VCaP (cell line): ENCODE measurements at regions not wholly inside any gene's neighbourhood (a gene's known extent, or its start where the extent isn't known, plus 50 kb on each side); places are given as distances from the start of the nearest gene placed in this dataset.
A peak's percentile ranks its signal among the peaks of the same experiment; 100 is the strongest.

ENCODE experiments used
- H3K27ac ChIP-seq: fragments of 450-650 bp; 2 replicates; pipeline ENCODE4 v1.5.1; 2017
- TF ChIP-seq, protein P1 (sequence below): fragments of 450-650 bp; conservative IDR thresholded peaks from 2 replicates; pipeline ENCODE4 v1.5.1; 2017; ENCODE audit warnings: mild to moderate bottlenecking, moderate library complexity

- TF ChIP-seq, protein P1, sequence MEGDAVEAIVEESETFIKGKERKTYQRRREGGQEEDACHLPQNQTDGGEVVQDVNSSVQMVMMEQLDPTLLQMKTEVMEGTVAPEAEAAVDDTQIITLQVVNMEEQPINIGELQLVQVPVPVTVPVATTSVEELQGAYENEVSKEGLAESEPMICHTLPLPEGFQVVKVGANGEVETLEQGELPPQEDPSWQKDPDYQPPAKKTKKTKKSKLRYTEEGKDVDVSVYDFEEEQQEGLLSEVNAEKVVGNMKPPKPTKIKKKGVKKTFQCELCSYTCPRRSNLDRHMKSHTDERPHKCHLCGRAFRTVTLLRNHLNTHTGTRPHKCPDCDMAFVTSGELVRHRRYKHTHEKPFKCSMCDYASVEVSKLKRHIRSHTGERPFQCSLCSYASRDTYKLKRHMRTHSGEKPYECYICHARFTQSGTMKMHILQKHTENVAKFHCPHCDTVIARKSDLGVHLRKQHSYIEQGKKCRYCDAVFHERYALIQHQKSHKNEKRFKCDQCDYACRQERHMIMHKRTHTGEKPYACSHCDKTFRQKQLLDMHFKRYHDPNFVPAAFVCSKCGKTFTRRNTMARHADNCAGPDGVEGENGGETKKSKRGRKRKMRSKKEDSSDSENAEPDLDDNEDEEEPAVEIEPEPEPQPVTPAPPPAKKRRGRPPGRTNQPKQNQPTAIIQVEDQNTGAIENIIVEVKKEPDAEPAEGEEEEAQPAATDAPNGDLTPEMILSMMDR = no peak
- H3K27ac ChIP-seq = no peak overlapping the region
Observed at GRCh38 chr6:134657343-134657742, 292.6 kb downstream of the ALDH8A1 start.

DNA sequence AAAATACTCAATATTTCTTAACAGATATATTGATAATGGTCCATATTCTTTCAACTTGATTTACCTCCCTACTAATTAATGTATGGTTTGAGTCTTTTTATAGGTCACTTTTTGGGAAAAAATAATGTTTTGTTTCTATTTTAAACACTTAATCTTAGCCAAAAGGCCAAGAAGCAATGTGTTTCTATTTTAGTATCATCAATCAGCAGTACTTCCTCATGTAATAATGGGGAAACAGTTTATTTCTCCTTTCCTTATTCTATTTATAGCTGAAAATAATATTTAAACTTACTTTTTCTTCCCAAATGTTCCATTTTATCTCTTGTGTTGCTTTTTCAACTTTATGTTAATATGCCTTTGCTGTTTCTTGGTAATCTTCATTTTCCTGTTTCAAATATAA is 295.1 kb downstream of the ALDH8A1 start:
- TF ChIP-seq, protein P1 = no peak
- H3K27ac ChIP-seq = no peak overlapping the region

DNA sequence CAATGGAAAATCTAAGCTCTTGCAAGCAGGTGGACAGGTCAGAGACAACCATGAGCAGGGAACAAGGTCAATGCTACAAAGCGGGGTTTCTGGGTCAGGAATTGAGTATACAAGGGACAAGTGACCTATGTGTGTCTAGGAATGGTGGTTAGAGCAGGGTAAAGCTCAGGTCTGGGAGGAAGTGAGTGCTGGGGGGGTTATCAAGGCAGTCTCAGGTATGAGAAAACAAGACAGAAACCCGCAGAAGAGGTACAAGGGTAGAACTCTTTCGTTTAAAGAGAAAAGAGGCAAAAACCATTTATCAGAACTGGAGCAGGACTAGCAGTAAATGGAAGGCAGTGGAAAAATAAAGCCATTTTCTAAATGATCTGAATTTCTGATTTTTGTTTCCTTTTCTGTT is 298.4 kb downstream of the ALDH8A1 start:
- H3K27ac ChIP-seq = no peak overlapping the region
- TF ChIP-seq, protein P1 = no peak

DNA sequence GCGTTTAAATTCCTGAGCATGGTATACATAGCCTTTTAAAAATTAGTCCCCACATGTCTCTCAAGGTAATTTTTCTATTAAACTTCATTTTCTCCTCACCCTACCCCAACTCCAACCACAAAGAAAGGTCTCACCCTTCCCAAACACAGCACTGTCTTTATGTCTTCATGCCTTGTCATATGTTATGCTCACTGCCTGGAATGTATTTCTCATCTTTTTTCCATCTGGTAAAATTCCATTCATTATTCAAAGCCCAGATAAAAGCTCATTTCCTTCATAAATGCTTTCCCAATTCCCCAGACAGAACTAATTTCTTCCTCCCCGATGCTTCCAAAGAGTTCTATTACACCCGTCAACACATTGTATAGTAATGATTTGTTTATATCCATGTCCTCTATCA is 302.0 kb downstream of the ALDH8A1 start:
- TF ChIP-seq, protein P1 = no peak
- no peak overlapping the region for H3K27ac ChIP-seq

GRCh38 chr6:134642819-134643218 is 307.1 kb downstream of the ALDH8A1 start:
- no peak overlapping the region for H3K27ac ChIP-seq
- TF ChIP-seq, protein P1 = no peak

DNA sequence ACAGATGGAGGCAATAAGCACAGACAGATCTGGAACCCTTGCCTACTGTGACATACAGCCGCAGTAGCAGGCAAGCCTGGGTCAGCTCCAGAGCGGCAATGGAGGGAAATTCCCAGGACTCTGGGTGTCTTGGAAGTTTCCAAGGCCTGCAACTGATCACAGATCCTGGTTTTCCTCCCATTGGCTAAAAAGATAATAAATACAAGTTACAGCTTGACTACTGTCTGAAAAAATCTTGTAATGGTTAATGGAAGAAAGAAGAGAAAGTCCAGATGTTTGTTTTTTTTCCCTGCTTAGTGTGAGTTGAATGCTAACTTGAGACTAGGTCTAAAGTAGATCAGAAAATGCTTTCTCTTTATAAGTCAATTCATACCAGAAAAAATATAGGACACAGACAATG is 307.6 kb downstream of the ALDH8A1 start:
- TF ChIP-seq, protein P1 = no peak
- no peak overlapping the region for H3K27ac ChIP-seq

DNA sequence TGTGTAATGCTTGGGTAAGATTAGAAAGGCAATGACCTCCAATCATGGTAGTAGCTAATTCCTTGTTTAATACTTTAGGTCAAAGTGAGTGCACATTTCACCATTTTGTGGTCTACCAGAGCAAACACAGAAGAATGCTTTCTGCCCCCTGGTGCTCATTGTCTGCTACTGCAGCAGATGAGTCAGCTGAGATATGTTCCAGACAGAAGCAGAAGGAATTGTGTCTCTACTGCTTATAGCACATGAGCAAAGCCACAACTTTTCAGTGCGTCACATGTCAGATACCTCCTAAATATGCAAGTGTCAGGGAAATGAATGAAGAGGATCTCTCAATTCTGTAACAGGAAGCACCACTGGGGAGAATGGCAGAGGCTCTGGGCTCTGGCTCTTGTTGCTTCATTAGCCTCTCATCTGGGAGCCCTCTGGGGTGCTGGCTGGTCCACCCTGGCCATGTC is 308.9 kb downstream of the ALDH8A1 start:
- TF ChIP-seq, protein P1 = peak; percentile 90
- no peak overlapping the region for H3K27ac ChIP-seq

DNA sequence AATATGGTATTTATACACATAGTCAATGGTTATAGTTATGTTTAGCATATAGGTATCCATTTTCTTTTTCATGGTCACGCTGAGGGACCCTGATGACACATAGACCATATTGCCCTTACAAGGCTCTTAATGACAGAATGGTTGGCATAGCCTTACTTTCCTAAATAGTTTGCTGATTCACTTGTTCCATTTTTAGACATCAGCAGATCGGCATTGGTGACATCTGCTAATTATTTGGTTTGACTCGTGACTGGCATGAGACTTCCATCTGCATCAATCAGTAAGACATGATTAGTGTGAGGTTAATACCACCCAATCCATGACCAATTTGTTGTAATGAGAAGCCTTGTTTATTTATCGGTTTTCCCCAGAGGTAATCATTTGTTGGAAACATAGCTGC is 309.7 kb downstream of the ALDH8A1 start:
- TF ChIP-seq, protein P1 = no peak
- no peak overlapping the region for H3K27ac ChIP-seq
